HEK293T (cell line): ENCODE measurements at regions not wholly inside any gene's neighbourhood (a gene's known extent, or its start where the extent isn't known, plus 50 kb on each side); places are given as distances from the start of the nearest gene placed in this dataset.
"Not testable (repeated sequence)": the region's sequence is repeated elsewhere in the genome, so short reads cannot be mapped to it uniquely, and the experiment has no call there.

Experiments used
- ARNT ChIP-seq: fragments of 450-650 bp; IDR thresholded peaks from 2 replicates; pipeline ENCODE4 v1.6.1; 2017; ENCODE audit warnings: mild to moderate bottlenecking
- BHLHE40 ChIP-seq: fragments of 450-650 bp; IDR thresholded peaks from 2 replicates; pipeline ENCODE4 v1.6.1; 2016; ENCODE audit warnings: mild to moderate bottlenecking, moderate library complexity, borderline replicate concordance
- CTBP1 ChIP-seq: fragments of 450-650 bp; IDR thresholded peaks from 2 replicates; pipeline ENCODE4 v1.6.1; 2016; ENCODE audit warnings: borderline replicate concordance
- ELF4 ChIP-seq: fragments of 450-650 bp; IDR thresholded peaks from 2 replicates; pipeline ENCODE4 v1.6.1; 2017; ENCODE audit warnings: antibody characterized with exemption
- FOXA1 ChIP-seq: fragments of 450-650 bp; IDR thresholded peaks from 2 replicates; pipeline ENCODE4 v1.6.1; 2016; ENCODE audit warnings: mild to moderate bottlenecking
- FOXK2 ChIP-seq: fragments of 450-650 bp; IDR thresholded peaks from 2 replicates; pipeline ENCODE4 v1.6.1; 2016; ENCODE audit warnings: mild to moderate bottlenecking
- HDGF ChIP-seq: fragments of 450-650 bp; IDR thresholded peaks from 2 replicates; pipeline ENCODE4 v1.6.1; 2017; ENCODE audit warnings: antibody characterized with exemption, borderline replicate concordance
- L3MBTL2 ChIP-seq: fragments of 450-650 bp; conservative IDR thresholded peaks from 2 replicates; pipeline ENCODE4 v1.6.1; 2016; ENCODE audit warnings: mild to moderate bottlenecking
- LEF1 ChIP-seq: fragments of 450-650 bp; IDR thresholded peaks from 2 replicates; pipeline ENCODE4 v1.6.1; 2017; ENCODE audit warnings: mild to moderate bottlenecking, borderline replicate concordance
- SP1 ChIP-seq: fragments of 450-650 bp; IDR thresholded peaks from 2 replicates; pipeline ENCODE4 v1.6.1; 2017
- SUZ12 ChIP-seq: fragments of 450-650 bp; IDR thresholded peaks from 2 replicates; pipeline ENCODE4 v1.6.1; 2016; ENCODE audit warnings: mild to moderate bottlenecking
- TARDBP ChIP-seq: fragments of 450-650 bp; IDR thresholded peaks from 2 replicates; pipeline ENCODE4 v1.6.1; 2016
- ZNF384 ChIP-seq: fragments of 450-650 bp; IDR thresholded peaks from 2 replicates; pipeline ENCODE4 v1.6.1; 2016

GRCh38 chr2:131828633-131829455 lies 301.2 kb downstream of the CCDC74A start:
- TF ChIP-seq FOXK2, LEF1, ARNT, ZNF384, TARDBP, SP1, FOXA1, CTBP1, BHLHE40, SUZ12, HDGF, ELF4, L3MBTL2: not testable (repeated sequence)
